Neural cell (in vitro differentiated cells): ENCODE measurements at regions not wholly inside any gene's neighbourhood (a gene's known extent, or its start where the extent isn't known, plus 50 kb on each side); places are given as distances from the start of the nearest gene placed in this dataset.

Source experiments
- CTCF ChIP-seq: fragments of 450-650 bp; IDR thresholded peaks from 2 replicates; pipeline ENCODE4 v1.5.1; 2014; ENCODE audit warnings: antibody characterized with exemption, mild to moderate bottlenecking, moderate library complexity; ENCODE audit not compliant: poor library complexity, severe bottlenecking
- EP300 ChIP-seq: fragments of 450-650 bp; conservative IDR thresholded peaks from 2 replicates; pipeline ENCODE4 v1.6.1; 2014; ENCODE audit warnings: antibody characterized with exemption, mild to moderate bottlenecking, moderate library complexity; ENCODE audit not compliant: poor library complexity, severe bottlenecking
- POLR2AphosphoS5 ChIP-seq: IDR thresholded peaks from 2 replicates; pipeline ENCODE4 v1.6.1; 2012
- TAF1 ChIP-seq: IDR thresholded peaks from 2 replicates; pipeline ENCODE4 v1.6.1; 2012; ENCODE audit warnings: low read depth

- no peak for TF ChIP-seq EP300
- no peak for TF ChIP-seq TAF1
- no peak for TF ChIP-seq CTCF
- TF ChIP-seq POLR2AphosphoS5 = no peak
Observed at GRCh38 chr11:107180236-107180635, 162.0 kb upstream of the GUCY1A2 start.
